GM12874 (cell line): ENCODE measurements at regions not wholly inside any gene's neighbourhood (a gene's known extent, or its start where the extent isn't known, plus 50 kb on each side); places are given as distances from the start of the nearest gene placed in this dataset.

Experiments
- TF ChIP-seq, protein P1 (sequence below): IDR thresholded peaks from 2 replicates; pipeline ENCODE4 v1.5.1; 2011; ENCODE audit warnings: low read depth, mild to moderate bottlenecking, control low read depth, low read length, moderate library complexity; ENCODE audit not compliant: insufficient read depth

DNA sequence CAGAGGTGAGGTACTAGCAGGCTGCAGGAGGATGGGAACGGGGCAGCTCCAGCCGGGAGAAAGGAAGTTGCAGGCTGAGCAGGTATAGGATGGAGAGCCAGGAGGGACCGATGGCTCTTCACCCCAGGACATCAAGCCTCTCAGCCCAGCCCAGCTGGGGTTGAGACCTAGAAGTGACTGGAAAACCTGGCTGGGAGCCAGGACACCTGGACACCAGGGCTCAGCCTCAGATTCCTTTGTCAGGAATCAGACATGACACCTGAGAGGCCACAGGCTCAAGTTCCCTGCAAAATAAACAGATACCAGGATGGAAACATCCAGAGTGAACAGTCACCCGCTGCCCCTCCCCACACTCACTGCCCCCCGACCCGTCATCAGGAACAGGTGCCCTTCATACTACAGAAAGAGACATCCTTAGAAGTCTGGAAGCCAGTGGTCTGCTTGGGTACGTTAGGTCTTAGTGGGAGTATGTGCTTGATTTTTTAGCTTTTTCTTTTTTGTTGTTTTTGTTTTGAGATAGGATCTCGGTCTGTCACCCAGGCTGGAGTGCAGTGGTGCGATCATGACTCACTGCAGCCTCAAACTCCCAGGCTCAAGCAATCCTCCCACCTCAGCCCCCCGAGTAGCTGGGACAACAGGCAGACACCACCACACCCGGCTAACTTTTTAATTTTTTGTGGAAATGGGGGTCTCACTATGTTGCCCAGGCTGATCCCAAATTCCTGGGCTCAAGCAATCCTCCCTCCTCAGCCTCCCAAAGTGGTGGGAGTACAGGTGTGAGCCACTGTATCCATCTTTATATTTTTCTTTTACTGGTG lies 74.5 kb upstream of the CALM2 start:
- TF ChIP-seq, protein P1, sequence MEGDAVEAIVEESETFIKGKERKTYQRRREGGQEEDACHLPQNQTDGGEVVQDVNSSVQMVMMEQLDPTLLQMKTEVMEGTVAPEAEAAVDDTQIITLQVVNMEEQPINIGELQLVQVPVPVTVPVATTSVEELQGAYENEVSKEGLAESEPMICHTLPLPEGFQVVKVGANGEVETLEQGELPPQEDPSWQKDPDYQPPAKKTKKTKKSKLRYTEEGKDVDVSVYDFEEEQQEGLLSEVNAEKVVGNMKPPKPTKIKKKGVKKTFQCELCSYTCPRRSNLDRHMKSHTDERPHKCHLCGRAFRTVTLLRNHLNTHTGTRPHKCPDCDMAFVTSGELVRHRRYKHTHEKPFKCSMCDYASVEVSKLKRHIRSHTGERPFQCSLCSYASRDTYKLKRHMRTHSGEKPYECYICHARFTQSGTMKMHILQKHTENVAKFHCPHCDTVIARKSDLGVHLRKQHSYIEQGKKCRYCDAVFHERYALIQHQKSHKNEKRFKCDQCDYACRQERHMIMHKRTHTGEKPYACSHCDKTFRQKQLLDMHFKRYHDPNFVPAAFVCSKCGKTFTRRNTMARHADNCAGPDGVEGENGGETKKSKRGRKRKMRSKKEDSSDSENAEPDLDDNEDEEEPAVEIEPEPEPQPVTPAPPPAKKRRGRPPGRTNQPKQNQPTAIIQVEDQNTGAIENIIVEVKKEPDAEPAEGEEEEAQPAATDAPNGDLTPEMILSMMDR = no peak

DNA sequence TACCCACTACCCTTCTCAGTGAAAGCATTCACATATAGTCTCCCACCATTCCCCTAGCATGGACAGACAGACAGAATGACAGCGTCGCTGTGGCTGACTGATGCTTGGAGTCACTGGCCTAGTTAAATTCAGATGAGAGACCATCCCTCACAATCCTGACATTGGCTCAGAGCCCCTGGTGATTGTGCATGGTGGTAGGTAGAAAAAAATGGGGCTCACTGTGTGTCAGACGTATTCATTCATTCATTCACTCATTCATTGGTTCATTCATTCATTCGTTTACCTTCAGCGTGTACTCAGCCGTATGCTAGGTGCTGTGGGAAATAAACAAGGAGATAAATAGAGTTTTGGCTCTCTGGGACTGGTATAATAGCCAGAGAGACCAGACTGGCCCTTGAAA lies 73.6 kb upstream of the CALM2 start:
- TF ChIP-seq, protein P1 = no peak

DNA sequence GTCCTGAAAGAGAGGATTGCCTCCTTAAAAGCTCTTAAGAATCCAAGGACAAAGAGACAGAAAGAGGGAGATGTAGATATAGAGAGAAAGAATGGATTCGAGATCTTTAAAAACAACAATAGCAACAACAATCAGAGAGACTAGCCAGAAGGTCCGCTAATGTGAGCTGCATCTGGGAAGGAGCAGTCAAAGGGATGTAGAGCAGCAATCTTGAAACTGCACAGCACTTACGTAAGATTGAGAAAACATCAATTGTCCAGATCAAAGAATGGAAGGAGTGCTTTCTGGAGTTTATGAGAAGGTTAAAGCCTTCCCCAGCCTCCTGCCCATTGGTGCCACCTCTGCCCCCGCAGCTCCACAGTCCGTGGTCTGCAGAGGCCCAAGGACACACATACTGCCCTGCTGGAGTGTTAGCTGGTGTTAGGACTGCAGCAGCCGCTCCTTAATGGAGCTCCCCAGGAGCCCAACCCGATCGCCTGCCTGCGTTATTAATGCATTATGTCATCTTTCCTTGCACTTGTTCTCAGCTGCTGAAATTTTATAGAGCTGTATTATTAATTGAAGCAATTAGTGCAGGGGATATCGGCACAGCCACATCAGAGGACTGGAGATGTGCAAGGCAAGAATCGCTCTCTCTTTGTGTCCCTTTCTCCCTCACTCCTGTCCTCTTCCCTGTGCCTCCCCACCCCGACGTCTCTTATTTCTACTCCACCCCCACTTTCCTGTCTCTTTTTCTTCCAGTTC lies 73.0 kb upstream of the CALM2 start:
- TF ChIP-seq, protein P1 = no peak

DNA sequence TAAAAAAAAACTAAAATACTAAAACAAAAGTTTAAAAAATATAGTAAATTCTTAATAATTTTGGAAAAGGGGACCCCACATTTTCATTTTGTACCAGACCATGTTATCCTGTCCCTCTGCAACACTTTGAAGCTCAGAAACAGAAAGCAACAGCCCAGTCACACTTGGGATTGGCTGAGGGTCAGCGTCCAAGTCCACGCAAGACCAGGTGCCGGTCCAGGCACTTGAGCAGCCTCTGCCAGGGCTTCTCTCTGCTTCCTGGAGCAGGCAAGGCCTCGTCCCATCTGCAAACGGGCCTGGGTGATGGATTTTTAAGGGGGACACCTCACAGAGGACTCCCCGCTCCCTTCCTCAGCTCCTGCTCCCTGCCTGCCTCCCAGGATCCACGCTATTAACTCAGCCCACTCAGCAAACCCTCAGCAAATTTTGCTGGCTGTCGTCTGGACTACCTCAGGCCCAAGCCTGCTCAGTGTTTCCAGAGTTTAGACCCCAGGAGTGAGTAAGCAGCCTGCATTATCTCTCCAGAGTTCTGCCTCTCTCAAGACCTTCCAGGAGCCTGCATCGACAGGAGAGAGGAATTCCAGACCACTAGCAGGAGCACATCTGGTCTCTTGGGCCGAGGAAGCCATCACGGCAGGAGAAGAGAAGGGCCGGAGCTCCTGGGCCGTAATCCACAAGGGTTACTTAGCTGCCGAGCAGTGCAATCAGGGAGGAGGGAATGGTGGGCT lies 67.4 kb upstream of the CALM2 start:
- TF ChIP-seq, protein P1 = no peak

DNA sequence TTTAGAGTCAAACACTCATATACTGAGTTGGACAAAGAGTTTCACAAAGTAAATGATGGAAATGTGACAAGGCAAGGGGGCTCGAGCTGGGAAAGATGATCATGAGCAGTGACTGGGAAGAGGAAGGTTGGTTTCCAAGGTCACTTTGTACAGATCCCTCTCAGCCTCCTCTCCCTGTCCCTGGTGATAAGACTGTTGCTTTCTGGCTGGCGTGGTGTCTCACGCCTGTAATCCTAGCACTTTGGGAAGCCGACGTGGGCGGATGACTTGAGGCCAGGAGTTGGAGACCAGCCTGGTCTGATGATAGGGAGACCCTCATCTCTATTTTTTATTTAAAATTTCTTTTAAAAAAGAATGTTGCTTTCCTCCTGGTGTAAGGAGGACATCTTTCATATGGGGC lies 65.4 kb upstream of the CALM2 start:
- TF ChIP-seq, protein P1 = no peak

DNA sequence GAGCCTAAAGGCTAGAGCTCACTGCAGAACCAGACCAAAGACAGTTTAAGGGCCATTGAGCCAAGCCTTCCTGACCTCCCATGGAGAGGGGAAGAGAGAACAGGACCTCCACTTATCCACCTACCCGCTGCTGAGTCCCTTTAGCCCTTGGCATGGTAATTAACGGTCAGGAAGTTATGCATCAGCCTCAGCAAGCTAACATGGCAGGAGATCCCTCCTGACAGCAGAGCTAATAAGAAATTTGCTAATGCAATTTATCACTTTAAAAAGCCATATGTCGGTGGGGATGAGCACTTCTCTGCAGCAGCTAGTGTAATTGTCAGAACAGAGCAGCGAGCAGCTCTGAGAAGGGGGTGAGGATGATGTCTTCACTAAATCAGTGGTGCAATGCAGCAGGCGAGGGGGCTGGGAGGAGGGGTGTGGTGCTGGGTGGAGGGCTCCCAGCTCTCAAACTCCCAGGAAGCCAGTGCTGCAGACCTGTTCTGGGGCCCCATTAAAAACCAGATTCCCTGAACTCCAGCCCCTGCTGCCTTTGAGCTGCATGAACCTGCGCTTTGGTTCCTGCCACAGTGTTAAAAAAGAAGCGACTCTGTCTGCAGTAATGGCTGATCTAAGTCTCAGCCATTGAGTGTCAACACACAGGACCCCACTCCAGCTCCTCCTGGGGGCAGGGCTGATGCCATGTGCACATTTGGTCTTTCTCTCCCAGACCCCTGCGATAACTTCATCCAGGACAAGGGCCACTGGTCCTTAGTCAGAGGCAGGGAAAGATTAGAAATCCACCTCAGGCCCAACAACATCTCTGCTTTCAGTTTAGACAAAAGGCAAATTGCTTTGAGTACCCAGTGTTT lies 63.0 kb upstream of the CALM2 start:
- TF ChIP-seq, protein P1 = no peak
